ENCODE measurements at regions not wholly inside any gene's neighbourhood (a gene's known extent, or its start where the extent isn't known, plus 50 kb on each side); places are given as distances from the start of the nearest gene placed in this dataset.

GRCh38 chr2:64219149-64219548, 74.9 kb upstream of the PELI1 start:
- TF ChIP-seq CTCF (IDR thresholded peaks at IDR 0.05; ENCODE audit: poor library complexity) (no peak), EZH2 (IDR thresholded peaks at IDR 0.05; ENCODE audit: borderline replicate concordance) (no peak), EZH2phosphoT487 (IDR thresholded peaks at IDR 0.05; ENCODE audit: low read depth, severe bottlenecking, unreplicated experiment) (no peak)
